Activated naive CD4-positive, alpha-beta T cell treated with anti-CD3 and anti-CD28 coated beads, Interleukin-2, amount 10 ng/mL, durations not matched to agents 7 days and 5 days (primary cell): ENCODE measurements at regions not wholly inside any gene's neighbourhood (a gene's known extent, or its start where the extent isn't known, plus 50 kb on each side); places are given as distances from the start of the nearest gene placed in this dataset.
"Not testable (repeated sequence)": the region's sequence is repeated elsewhere in the genome, so short reads cannot be mapped to it uniquely, and the experiment has no call there.

Experiments
- CTCF ChIA-PET: fragments of 350-600 bp; sonication (Branson Sonifier 250); formaldehyde crosslinking; loops from one replicate; lab custom pipeline; 2021; ENCODE audit warnings: antibody characterized with exemption; lab: Charles Lee
- DNase-seq: peaks from one replicate; pipeline ENCODE4 v3.0.0-alpha.2; 2020
- H3K27ac Mint-ChIP-seq: one replicate; pipeline ENCODE4 v1.8.0; 2021; ENCODE audit warnings: mild to moderate bottlenecking, moderate library complexity, mixed read lengths
- H3K27me3 Mint-ChIP-seq: one replicate; pipeline ENCODE4 v1.8.0; 2021; ENCODE audit warnings: mild to moderate bottlenecking, mixed read lengths
- H3K36me3 Mint-ChIP-seq: one replicate; pipeline ENCODE4 v1.8.0; 2021; ENCODE audit warnings: mixed read lengths
- H3K4me1 Mint-ChIP-seq: one replicate; pipeline ENCODE4 v1.8.0; 2021; ENCODE audit warnings: mixed read lengths
- H3K4me3 Mint-ChIP-seq: one replicate; pipeline ENCODE4 v1.8.0; 2021; ENCODE audit warnings: mild to moderate bottlenecking, moderate library complexity, mixed read lengths
- H3K9me3 Mint-ChIP-seq: one replicate; pipeline ENCODE4 v1.8.0; 2021; ENCODE audit warnings: mixed read lengths

GRCh38 chr2:13791019-13791547 is 841.4 kb upstream of the LRATD1 start:
- Mint-ChIP-seq H3K36me3 (no peaks in the 10 kb centered on the region), H3K27ac (no peak overlapping the region), H3K4me1 (no peaks in the 10 kb centered on the region), H3K27me3 (no peaks in the 10 kb centered on the region), H3K4me3 (no peak overlapping the region), H3K9me3 (peaks cover 1% of the 10 kb centered on the region)
- no peak for DNase-seq
- CTCF ChIA-PET, result no interaction called here

GRCh38 chr2:13806539-13806938 is 826.0 kb upstream of the LRATD1 start:
- Mint-ChIP-seq H3K27ac (no peak overlapping the region), H3K4me1 (no peaks in the 10 kb centered on the region), H3K4me3 (no peak overlapping the region), H3K9me3 (peaks cover 8% of the 10 kb centered on the region), H3K36me3 (no peaks in the 10 kb centered on the region), H3K27me3 (no peaks in the 10 kb centered on the region)
- DNase-seq, result no peak
- CTCF ChIA-PET, result no interaction called here

- no peaks in the 10 kb centered on the region for H3K9me3 Mint-ChIP-seq
- DNase-seq, result no peak
- H3K4me1 Mint-ChIP-seq, result no peaks in the 10 kb centered on the region
- H3K4me3 Mint-ChIP-seq, result no peak overlapping the region
- H3K27ac Mint-ChIP-seq, result no peak overlapping the region
- H3K36me3 Mint-ChIP-seq, result no peaks in the 10 kb centered on the region
- H3K27me3 Mint-ChIP-seq, result no peaks in the 10 kb centered on the region
- CTCF ChIA-PET, result no interaction called here
These were observed 819.3 kb upstream of the LRATD1 start for GRCh38 chr2:13813236-13813635.

- CTCF ChIA-PET, result no interaction called here
- Mint-ChIP-seq H3K27ac (no peak overlapping the region), H3K4me1 (no peaks in the 10 kb centered on the region), H3K9me3 (no peaks in the 10 kb centered on the region), H3K36me3 (no peaks in the 10 kb centered on the region), H3K27me3 (no peaks in the 10 kb centered on the region), H3K4me3 (no peak overlapping the region)
- DNase-seq, result no peak
These were observed 814.5 kb upstream of the LRATD1 start for GRCh38 chr2:13818002-13818401.

GRCh38 chr2:13819896-13820295 is 812.6 kb upstream of the LRATD1 start:
- no peaks in the 10 kb centered on the region for H3K36me3 Mint-ChIP-seq
- no peaks in the 10 kb centered on the region for H3K27me3 Mint-ChIP-seq
- H3K9me3 Mint-ChIP-seq, result no peaks in the 10 kb centered on the region
- CTCF ChIA-PET, result no interaction called here
- H3K4me1 Mint-ChIP-seq, result no peaks in the 10 kb centered on the region
- no peak overlapping the region for H3K27ac Mint-ChIP-seq
- H3K4me3 Mint-ChIP-seq, result no peak overlapping the region
- no peak for DNase-seq

GRCh38 chr2:13821255-13821880 is 811.1 kb upstream of the LRATD1 start:
- Mint-ChIP-seq H3K4me3 (no peak overlapping the region), H3K9me3 (no peaks in the 10 kb centered on the region), H3K27me3 (no peaks in the 10 kb centered on the region), H3K36me3 (no peaks in the 10 kb centered on the region), H3K27ac (no peak overlapping the region), H3K4me1 (no peaks in the 10 kb centered on the region)
- CTCF ChIA-PET, result no interaction called here
- DNase-seq, result no peak

- no peaks in the 10 kb centered on the region for H3K36me3 Mint-ChIP-seq
- H3K27ac Mint-ChIP-seq, result no peak overlapping the region
- no peaks in the 10 kb centered on the region for H3K4me1 Mint-ChIP-seq
- H3K27me3 Mint-ChIP-seq, result no peaks in the 10 kb centered on the region
- CTCF ChIA-PET, result no interaction called here
- no peak for DNase-seq
- H3K4me3 Mint-ChIP-seq, result no peak overlapping the region
- no peaks in the 10 kb centered on the region for H3K9me3 Mint-ChIP-seq
These were observed 810.2 kb upstream of the LRATD1 start for GRCh38 chr2:13822365-13822764.

GRCh38 chr2:13826314-13826853 is 806.1 kb upstream of the LRATD1 start:
- no peak overlapping the region for H3K4me3 Mint-ChIP-seq
- CTCF ChIA-PET, result no interaction called here
- H3K27ac Mint-ChIP-seq, result no peak overlapping the region
- peaks cover 8% of the 10 kb centered on the region for H3K9me3 Mint-ChIP-seq
- no peaks in the 10 kb centered on the region for H3K4me1 Mint-ChIP-seq
- no peaks in the 10 kb centered on the region for H3K27me3 Mint-ChIP-seq
- no peak for DNase-seq
- H3K36me3 Mint-ChIP-seq, result no peaks in the 10 kb centered on the region

GRCh38 chr2:13858626-13859025 is 773.9 kb upstream of the LRATD1 start:
- Mint-ChIP-seq H3K27me3 (no peaks in the 10 kb centered on the region), H3K4me1 (no peaks in the 10 kb centered on the region), H3K4me3 (no peak overlapping the region), H3K36me3 (no peaks in the 10 kb centered on the region), H3K27ac (no peak overlapping the region), H3K9me3 (peaks cover 4% of the 10 kb centered on the region)
- CTCF ChIA-PET, result no interaction called here
- DNase-seq, result no peak

GRCh38 chr2:13868275-13868674 is 764.2 kb upstream of the LRATD1 start:
- DNase-seq, H3K4me1 Mint-ChIP-seq, CTCF ChIA-PET, H3K36me3 Mint-ChIP-seq, H3K27ac Mint-ChIP-seq, H3K27me3 Mint-ChIP-seq, H3K9me3 Mint-ChIP-seq, H3K4me3 Mint-ChIP-seq: not testable (repeated sequence)

- H3K27me3 Mint-ChIP-seq, result no peaks in the 10 kb centered on the region
- no peak overlapping the region for H3K27ac Mint-ChIP-seq
- CTCF ChIA-PET, result no interaction called here
- peaks cover 4% of the 10 kb centered on the region for H3K9me3 Mint-ChIP-seq
- DNase-seq, result no peak
- H3K4me3 Mint-ChIP-seq, result no peak overlapping the region
- no peaks in the 10 kb centered on the region for H3K4me1 Mint-ChIP-seq
- H3K36me3 Mint-ChIP-seq, result no peaks in the 10 kb centered on the region
These were observed 756.0 kb upstream of the LRATD1 start for GRCh38 chr2:13876491-13877037.

GRCh38 chr2:13877571-13877970 is 754.9 kb upstream of the LRATD1 start:
- Mint-ChIP-seq H3K9me3 (peaks cover 7% of the 10 kb centered on the region), H3K27ac (no peak overlapping the region), H3K36me3 (no peaks in the 10 kb centered on the region), H3K4me1 (no peaks in the 10 kb centered on the region), H3K27me3 (no peaks in the 10 kb centered on the region), H3K4me3 (no peak overlapping the region)
- no peak for DNase-seq
- CTCF ChIA-PET, result no interaction called here

- no peaks in the 10 kb centered on the region for H3K36me3 Mint-ChIP-seq
- no peaks in the 10 kb centered on the region for H3K4me1 Mint-ChIP-seq
- CTCF ChIA-PET, result no interaction called here
- no peak for DNase-seq
- peaks cover 3% of the 10 kb centered on the region for H3K9me3 Mint-ChIP-seq
- H3K4me3 Mint-ChIP-seq, result no peak overlapping the region
- H3K27ac Mint-ChIP-seq, result no peak overlapping the region
- no peaks in the 10 kb centered on the region for H3K27me3 Mint-ChIP-seq
These were observed 748.1 kb upstream of the LRATD1 start for GRCh38 chr2:13884291-13884976.

- CTCF ChIA-PET, result no interaction called here
- peaks cover 4% of the 10 kb centered on the region for H3K9me3 Mint-ChIP-seq
- DNase-seq, result no peak
- H3K4me1 Mint-ChIP-seq, result no peaks in the 10 kb centered on the region
- no peak overlapping the region for H3K4me3 Mint-ChIP-seq
- H3K27me3 Mint-ChIP-seq, result no peaks in the 10 kb centered on the region
- H3K27ac Mint-ChIP-seq, result no peak overlapping the region
- no peaks in the 10 kb centered on the region for H3K36me3 Mint-ChIP-seq
These were observed 731.0 kb upstream of the LRATD1 start for GRCh38 chr2:13901526-13901925.

- Mint-ChIP-seq H3K27ac (no peak overlapping the region), H3K9me3 (peaks cover 4% of the 10 kb centered on the region)
These were observed 726.7 kb upstream of the LRATD1 start for GRCh38 chr2:13905831-13906230.

More at GRCh38 chr2:13905831-13906230, 726.7 kb upstream of the LRATD1 start:
- Mint-ChIP-seq H3K4me3 (no peak overlapping the region), H3K36me3 (no peaks in the 10 kb centered on the region), H3K4me1 (no peaks in the 10 kb centered on the region), H3K27me3 (no peaks in the 10 kb centered on the region)
- CTCF ChIA-PET, result no interaction called here
- no peak for DNase-seq
